GM18870 (cell line): ENCODE measurements at regions not wholly inside any gene's neighbourhood (a gene's known extent, or its start where the extent isn't known, plus 50 kb on each side); places are given as distances from the start of the nearest gene placed in this dataset.

Experiments used
- ATAC-seq: cut with Tn5 transposase; IDR thresholded peaks from one replicate; pipeline ENCODE4 v1.9.1; 2021; ENCODE audit warnings: moderate library complexity; ENCODE audit not compliant: unreplicated experiment

DNA sequence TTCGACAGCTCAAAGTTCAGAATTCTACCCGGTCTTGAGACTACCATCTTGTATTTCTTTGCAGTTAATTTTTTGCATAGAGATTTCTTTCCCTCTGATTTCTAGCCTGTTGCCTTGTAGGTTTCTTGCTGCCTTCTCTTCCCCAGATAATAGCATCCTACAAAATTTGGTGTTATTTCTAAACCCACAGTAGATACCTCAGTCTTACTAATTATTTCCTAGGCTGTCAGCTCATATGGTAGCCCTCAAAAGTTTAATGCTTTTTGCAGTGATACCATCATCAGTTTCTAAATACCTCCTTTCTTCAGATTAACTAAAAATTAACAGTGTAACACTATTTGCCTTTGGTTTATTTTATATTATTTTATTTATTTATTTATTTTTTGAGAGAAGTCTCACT lies 61.9 kb upstream of the TMPO start:
- no peak for ATAC-seq

- ATAC-seq: no peak
Observed at GRCh38 chr12:98456041-98456440, 59.3 kb upstream of the TMPO start.

DNA sequence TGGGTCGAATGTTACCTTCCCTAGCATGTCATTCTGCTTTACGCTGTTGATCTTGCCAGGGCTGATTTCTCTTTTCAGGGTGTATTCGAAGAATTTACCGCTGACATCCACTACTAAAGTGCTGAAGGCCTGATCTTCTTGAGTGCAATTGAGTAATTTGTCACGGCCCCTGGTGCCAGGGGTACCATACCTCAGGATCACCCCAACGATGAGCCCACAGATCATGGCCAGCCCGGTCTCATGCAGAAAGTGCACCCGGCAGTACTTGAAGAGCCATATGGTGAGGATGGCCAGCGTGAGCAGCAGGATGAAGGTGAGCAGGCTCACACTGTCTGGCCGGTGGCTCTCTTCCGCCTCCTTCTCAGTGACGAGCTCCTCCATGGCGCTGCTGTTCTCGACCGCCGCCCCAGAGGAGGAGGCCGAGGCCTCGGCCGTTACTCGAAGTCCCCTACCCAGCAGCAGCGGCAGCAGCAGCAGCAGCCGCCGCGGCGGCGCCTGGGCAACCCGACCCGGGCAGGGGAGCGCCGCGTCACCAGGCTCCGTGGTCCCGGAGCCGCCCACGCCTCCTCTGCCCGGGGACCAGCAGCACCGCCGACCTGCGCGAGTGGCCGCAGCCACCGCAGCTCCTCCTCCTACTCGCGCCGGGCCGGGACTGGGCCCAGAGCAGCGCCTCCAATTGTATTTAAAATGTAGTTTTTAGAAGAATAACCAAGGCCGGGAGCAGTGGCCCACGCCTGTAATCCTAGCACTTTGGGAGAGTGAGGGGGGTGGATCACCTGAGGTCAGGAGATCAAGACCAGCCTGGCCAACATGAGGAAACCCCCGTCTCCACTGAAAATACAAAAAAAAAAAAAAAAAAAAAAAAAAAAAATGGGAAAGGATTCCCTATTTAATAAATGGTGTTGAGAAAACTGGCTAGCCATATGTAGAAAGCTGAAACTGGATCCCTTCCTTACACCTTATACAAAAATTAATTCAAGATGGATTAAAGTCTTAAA lies 58.5 kb upstream of the TMPO start:
- no peak for ATAC-seq

DNA sequence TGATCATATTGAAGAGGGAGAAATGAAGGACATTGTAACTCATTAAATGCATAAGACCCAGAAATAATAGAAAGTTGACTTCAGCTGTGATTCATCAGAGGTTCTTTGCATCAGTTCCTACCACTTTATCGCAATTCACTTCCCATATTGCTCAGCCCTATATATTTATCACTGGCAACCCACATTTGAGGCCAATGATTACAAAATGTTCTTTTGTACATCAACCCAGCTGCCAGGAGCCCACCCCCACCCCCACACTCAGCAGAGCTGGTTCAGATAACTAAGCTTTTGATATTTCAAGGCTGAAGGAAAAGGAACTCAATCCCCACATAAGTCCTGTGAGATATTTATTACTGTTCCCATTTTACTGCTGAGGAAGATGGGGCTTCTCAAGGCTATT lies 51.2 kb upstream of the TMPO start:
- ATAC-seq: no peak

- ATAC-seq: no peak
Observed at GRCh38 chr12:98465505-98465904, 49.9 kb upstream of the TMPO start.
